Tibial nerve (tissue), 4 donors: ENCODE measurements at regions not wholly inside any gene's neighbourhood (a gene's known extent, or its start where the extent isn't known, plus 50 kb on each side); places are given as distances from the start of the nearest gene placed in this dataset.

Experiments used
- EP300 ChIP-seq, 2 donors: sonication (generic); formaldehyde crosslinking; IDR thresholded peaks; one replicate each; pipeline ENCODE4 v1.6.1; 2017; ENCODE audit warnings: antibody characterized with exemption in 2 of 2, mild to moderate bottlenecking in 1 of 2
- TF ChIP-seq, protein P1 (sequence below), 5 experiments: fragments of 200-600 bp in 3 of 5; fragments of 450-650 bp in 2 of 5; sonication (generic) in 3 of 5; IDR thresholded peaks; one replicate each; pipeline ENCODE4 v1.5.1; 2016 to 2019; ENCODE audit warnings: antibody characterized with exemption in 5 of 5, mild to moderate bottlenecking in 3 of 5, moderate library complexity in 2 of 5

DNA sequence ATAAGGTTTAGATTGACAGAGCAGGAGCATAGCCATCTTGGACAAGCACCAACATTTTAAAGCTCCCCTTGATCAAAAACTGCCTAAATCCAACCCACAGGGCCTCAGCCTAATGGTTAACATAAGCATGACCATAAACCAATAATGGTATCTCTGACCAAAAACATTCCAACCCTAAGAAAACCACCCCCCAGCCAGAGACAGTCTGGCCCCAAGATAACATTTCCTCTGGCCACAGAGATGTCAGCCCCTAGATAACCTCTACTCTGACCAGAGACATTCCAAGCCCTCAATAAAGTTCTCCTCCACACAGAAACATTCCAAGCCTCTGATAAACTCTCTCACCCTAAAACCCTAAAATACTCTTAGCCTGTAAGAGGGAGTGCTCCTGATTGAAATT, 164.4 kb downstream of the DDX3Y start:
- TF ChIP-seq, protein P1, sequence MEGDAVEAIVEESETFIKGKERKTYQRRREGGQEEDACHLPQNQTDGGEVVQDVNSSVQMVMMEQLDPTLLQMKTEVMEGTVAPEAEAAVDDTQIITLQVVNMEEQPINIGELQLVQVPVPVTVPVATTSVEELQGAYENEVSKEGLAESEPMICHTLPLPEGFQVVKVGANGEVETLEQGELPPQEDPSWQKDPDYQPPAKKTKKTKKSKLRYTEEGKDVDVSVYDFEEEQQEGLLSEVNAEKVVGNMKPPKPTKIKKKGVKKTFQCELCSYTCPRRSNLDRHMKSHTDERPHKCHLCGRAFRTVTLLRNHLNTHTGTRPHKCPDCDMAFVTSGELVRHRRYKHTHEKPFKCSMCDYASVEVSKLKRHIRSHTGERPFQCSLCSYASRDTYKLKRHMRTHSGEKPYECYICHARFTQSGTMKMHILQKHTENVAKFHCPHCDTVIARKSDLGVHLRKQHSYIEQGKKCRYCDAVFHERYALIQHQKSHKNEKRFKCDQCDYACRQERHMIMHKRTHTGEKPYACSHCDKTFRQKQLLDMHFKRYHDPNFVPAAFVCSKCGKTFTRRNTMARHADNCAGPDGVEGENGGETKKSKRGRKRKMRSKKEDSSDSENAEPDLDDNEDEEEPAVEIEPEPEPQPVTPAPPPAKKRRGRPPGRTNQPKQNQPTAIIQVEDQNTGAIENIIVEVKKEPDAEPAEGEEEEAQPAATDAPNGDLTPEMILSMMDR (IDR thresholded peaks at IDR 0.05): no peak
- TF ChIP-seq EP300 (IDR thresholded peaks at IDR 0.05): no peak
